ENCODE measurements at regions not wholly inside any gene's neighbourhood (a gene's known extent, or its start where the extent isn't known, plus 50 kb on each side); places are given as distances from the start of the nearest gene placed in this dataset.

- no peak for TF ChIP-seq CTCF (conservative IDR thresholded peaks at IDR 0.05; ENCODE audit: low read length)
- no peak overlapping the region for H3K4me3 ChIP-seq (ENCODE audit: low read length)
- peak; percentile 40 for DNase-seq (ENCODE audit: low read depth)
Observed at GRCh38 chr6:22827760-22828159, 258.4 kb downstream of the HDGFL1 start.

GRCh38 chr6:22828179-22829062 lies 259.1 kb downstream of the HDGFL1 start:
- peak; percentile 52 for TF ChIP-seq CTCF (conservative IDR thresholded peaks at IDR 0.05; ENCODE audit: low read length)
- peak; percentile 97 for DNase-seq (ENCODE audit: low read depth)
- no peak overlapping the region; the same call in 1 of the 2 replicates for H3K4me3 ChIP-seq (ENCODE audit: low read length)

GRCh38 chr6:22829070-22829469 lies 259.7 kb downstream of the HDGFL1 start:
- no peak for DNase-seq (ENCODE audit: low read depth)
- TF ChIP-seq CTCF (conservative IDR thresholded peaks at IDR 0.05; ENCODE audit: low read length): no peak

GRCh38 chr6:22830463-22830862 lies 261.1 kb downstream of the HDGFL1 start:
- TF ChIP-seq CTCF (conservative IDR thresholded peaks at IDR 0.05; ENCODE audit: low read length): no peak
- DNase-seq (ENCODE audit: low read depth): no peak

More at GRCh38 chr6:22829070-22829469, 259.7 kb downstream of the HDGFL1 start:
- H3K4me3 ChIP-seq (ENCODE audit: low read length): no peak overlapping the region

GRCh38 chr6:22833191-22833590 lies 263.8 kb downstream of the HDGFL1 start:
- DNase-seq (ENCODE audit: low read depth): no peak
- no peak overlapping the region for H3K4me3 ChIP-seq (ENCODE audit: low read length)
- no peak for TF ChIP-seq CTCF (conservative IDR thresholded peaks at IDR 0.05; ENCODE audit: low read length)

More at GRCh38 chr6:22830463-22830862, 261.1 kb downstream of the HDGFL1 start:
- no peak overlapping the region for H3K4me3 ChIP-seq (ENCODE audit: low read length)

GRCh38 chr6:22838345-22838744 lies 269.0 kb downstream of the HDGFL1 start:
- DNase-seq (ENCODE audit: low read depth): no peak
- H3K4me3 ChIP-seq (ENCODE audit: low read length): no peak overlapping the region
- TF ChIP-seq CTCF (conservative IDR thresholded peaks at IDR 0.05; ENCODE audit: low read length): no peak

- TF ChIP-seq CTCF (conservative IDR thresholded peaks at IDR 0.05; ENCODE audit: low read length): no peak
- no peak overlapping the region for H3K4me3 ChIP-seq (ENCODE audit: low read length)
- DNase-seq (ENCODE audit: low read depth): no peak
Observed at GRCh38 chr6:22845467-22845866, 276.1 kb downstream of the HDGFL1 start.
